H1 (cell line): ENCODE measurements at regions not wholly inside any gene's neighbourhood (a gene's known extent, or its start where the extent isn't known, plus 50 kb on each side); places are given as distances from the start of the nearest gene placed in this dataset.

Experiments used
- SP4 ChIP-seq: IDR thresholded peaks from 2 replicates; pipeline ENCODE4 v1.6.1; 2012; ENCODE audit warnings: low read length, inconsistent platforms

DNA sequence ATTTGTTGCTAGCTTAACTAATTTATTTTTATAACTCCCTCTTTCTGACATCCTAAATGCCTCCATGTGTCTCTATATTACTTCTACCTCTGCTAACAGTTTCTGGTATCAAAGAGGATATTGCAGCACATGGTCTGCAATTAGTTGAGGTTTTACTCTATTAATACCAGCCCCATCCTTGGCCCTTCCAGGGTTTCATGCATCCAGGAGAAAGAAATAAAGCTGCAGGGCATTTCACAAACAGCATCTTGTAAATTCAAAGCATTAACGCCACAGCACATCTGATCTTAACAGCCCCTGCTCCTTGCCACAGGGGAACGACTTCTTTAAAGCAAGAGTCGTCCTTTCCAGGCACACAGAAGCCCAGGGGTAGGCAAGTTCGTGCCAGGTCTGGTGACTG, 258.9 kb downstream of the ICOS start (continued):
- no peak for TF ChIP-seq SP4
